ENCODE measurements at regions not wholly inside any gene's neighbourhood (a gene's known extent, or its start where the extent isn't known, plus 50 kb on each side); places are given as distances from the start of the nearest gene placed in this dataset.

DNA sequence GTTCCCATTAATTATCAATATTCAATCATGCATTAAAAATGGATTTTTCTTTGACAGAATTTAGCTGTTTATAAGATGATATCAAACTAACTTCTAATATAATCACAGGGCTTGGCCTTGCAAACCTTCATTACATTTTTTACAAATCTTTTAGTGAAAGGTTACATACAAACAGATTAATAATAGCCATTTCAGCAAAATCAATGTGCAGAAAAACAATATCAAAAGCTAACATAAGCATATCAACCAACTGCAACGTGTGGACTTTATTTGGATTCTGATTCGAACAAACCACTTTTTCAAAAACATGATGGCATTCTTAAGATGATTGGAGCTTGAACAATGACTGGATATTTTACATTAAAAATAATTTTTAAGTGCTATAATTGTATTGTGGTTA lies 93.6 kb downstream of the OTX2 start:
- TF ChIP-seq, protein P1, sequence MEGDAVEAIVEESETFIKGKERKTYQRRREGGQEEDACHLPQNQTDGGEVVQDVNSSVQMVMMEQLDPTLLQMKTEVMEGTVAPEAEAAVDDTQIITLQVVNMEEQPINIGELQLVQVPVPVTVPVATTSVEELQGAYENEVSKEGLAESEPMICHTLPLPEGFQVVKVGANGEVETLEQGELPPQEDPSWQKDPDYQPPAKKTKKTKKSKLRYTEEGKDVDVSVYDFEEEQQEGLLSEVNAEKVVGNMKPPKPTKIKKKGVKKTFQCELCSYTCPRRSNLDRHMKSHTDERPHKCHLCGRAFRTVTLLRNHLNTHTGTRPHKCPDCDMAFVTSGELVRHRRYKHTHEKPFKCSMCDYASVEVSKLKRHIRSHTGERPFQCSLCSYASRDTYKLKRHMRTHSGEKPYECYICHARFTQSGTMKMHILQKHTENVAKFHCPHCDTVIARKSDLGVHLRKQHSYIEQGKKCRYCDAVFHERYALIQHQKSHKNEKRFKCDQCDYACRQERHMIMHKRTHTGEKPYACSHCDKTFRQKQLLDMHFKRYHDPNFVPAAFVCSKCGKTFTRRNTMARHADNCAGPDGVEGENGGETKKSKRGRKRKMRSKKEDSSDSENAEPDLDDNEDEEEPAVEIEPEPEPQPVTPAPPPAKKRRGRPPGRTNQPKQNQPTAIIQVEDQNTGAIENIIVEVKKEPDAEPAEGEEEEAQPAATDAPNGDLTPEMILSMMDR (conservative IDR thresholded peaks at IDR 0.05 in 1 of 2, IDR thresholded peaks at IDR 0.05 in 1 of 2; ENCODE audit: extremely low read depth in 1 of 2, insufficient read depth in 1 of 2, low read depth in 1 of 2, low read length in 2 of 2) = no peak
- TF ChIP-seq EZH2 (IDR thresholded peaks at IDR 0.05; ENCODE audit: borderline replicate concordance, low read length) = no peak
